GM18867 (cell line): ENCODE measurements at regions not wholly inside any gene's neighbourhood (a gene's known extent, or its start where the extent isn't known, plus 50 kb on each side); places are given as distances from the start of the nearest gene placed in this dataset.

ENCODE experiments used
- ATAC-seq: cut with Tn5 transposase; IDR thresholded peaks from one replicate; pipeline ENCODE4 v1.9.1; 2021; ENCODE audit warnings: mild to moderate bottlenecking, moderate library complexity; ENCODE audit not compliant: unreplicated experiment

DNA sequence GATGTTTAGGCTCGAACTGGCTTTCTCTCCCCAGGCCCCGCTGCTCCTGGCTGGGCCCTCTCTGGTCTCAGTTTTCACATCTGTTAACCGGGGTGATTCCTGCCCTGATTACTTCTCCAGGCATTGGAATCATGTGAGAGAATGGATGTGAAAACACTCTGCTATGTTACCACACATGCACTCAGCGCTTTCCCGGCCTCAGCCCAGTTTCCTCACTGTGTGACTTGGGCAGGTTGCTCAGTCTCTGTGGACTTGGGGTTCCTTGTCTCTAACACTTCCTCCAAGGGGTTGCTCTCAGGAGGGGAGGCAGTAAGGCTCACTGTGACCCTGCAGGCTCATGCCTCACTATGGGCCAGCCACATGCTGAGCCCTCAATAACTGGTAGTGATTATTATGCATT lies 230.4 kb upstream of the HS6ST1 start:
- ATAC-seq = no peak

GRCh38 chr2:128549646-128550260 lies 231.1 kb upstream of the HS6ST1 start:
- ATAC-seq = no peak

- ATAC-seq = no peak
These were observed 231.7 kb upstream of the HS6ST1 start for GRCh38 chr2:128550389-128550788.

DNA sequence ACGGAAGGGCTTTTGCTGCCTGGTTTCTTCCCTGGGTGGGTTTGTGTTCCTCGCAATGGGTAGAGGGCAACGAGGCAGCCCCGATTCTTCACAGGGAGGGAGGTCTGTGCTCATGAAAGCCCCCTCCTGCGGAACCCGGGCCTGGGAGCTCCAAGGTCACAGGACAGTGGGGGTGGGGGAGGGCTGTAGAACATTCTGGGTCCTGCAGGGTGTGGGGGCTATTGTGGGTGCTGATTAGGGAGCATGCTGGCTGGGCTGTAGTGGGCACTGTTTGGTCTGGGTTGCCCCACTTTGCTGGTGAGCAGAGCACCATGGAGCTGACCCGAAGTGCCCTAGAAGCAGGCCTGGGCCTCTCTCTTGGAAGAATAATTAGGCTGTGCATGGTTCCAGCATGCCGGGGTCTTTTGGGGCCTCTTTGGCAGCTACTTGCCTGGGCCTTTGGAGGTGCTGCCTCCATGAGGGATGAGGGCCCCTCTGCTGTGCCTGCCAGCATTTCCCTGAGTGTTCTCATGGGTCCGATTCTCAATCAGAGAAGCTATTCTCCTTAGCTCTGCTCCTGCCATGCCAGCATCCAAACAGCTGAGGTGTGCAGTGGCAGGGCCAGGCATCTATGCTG lies 232.2 kb upstream of the HS6ST1 start:
- no peak for ATAC-seq

DNA sequence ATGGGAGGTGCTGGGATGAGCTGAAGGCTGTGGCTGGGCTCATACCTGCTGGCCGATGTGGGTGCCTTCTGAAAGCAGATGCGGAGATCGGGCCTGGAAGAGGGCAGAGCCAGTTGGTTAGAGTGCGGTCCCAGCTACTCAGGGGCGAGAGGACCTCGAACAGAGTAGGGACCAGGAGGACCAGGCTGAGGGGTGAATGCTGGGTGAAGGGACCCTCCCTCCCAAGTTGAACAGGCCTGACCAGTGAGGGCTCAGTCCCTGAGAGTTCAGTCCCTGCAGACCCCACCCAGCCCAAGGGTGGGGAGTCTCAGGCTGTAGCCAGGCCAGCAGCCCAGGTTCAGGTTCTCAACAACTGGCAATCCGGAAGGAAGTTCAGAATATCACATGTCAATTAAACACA lies 232.8 kb upstream of the HS6ST1 start:
- no peak for ATAC-seq

DNA sequence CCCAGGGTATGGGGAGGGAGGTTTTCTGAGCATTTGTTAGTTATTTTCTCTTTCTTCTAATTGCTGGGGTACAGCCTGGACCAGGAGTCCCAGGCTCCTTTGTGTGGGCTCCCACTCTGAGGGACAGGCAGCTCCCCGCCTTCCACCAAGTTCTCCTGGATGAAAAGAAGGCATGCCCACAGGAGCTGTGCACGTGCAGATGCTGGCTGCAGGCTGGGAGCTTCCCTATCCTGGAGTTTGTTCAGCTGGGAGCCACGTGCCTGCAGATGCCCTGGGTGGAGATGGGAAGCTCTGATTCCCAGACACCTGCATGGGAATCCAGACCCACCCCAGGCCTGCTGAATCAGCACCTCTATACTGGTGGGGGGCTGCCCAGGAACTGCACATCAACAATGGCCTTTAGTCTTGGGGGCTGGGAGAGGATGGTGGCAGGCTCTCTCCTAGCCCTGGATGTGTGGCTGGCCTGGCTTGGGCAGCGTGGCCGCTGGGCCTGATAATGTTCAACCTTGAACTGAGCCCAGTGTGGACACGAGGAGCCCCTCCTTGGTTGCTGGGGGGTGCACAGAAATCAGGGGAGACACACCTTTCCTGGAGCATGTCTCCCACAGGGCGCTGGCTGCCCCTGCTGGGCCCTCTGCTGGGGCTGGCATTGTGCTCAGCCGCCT lies 233.6 kb upstream of the HS6ST1 start:
- ATAC-seq = no peak

DNA sequence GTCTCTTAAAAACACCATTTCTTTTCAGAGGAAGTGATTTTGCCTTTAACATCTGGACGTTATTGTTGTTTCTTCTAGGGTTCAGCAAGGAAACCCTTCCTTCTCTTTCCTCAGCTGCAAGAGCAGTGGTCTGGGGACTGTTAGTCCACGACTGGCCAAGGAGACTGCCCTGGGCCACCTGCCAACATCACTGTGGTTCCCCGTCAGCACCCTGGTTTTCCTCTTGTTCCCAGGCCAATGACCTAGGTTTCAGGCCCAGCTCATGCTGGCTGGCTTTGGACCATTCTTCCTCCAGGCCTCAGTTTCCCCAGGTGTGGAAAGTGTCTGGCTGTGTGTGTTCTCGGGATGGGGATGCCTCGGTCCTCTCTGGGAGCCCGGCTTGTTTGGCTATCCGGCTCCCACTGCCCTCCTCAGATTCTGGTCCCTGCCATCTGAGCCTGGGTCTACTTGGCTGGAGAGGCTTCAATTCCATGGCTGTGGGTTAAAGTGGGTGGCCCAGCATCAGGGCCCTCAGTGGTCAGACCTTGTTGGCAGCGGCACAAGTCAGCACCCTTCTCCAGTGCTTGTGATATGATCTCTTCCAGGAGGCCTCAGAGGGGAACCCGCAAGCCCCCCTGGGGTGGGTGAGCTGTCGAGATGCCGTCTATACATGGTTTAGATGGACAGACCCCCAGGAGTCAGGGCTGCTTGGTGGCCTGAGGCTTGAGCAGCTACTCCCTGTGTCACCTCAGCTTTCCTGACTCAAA lies 234.3 kb upstream of the HS6ST1 start:
- no peak for ATAC-seq

- no peak for ATAC-seq
These were observed 235.6 kb upstream of the HS6ST1 start for GRCh38 chr2:128554151-128554769.

- no peak for ATAC-seq
These were observed 236.8 kb upstream of the HS6ST1 start for GRCh38 chr2:128555433-128555832.

- no peak for ATAC-seq
These were observed 237.4 kb upstream of the HS6ST1 start for GRCh38 chr2:128556089-128556488.

- no peak for ATAC-seq
These were observed 238.0 kb upstream of the HS6ST1 start for GRCh38 chr2:128556633-128557032.

GRCh38 chr2:128557069-128557468 lies 238.4 kb upstream of the HS6ST1 start:
- ATAC-seq = no peak

- no peak for ATAC-seq
These were observed 239.2 kb upstream of the HS6ST1 start for GRCh38 chr2:128557831-128558241.

GRCh38 chr2:128558441-128558840 lies 239.8 kb upstream of the HS6ST1 start:
- ATAC-seq = no peak

GRCh38 chr2:128558895-128559532 lies 240.3 kb upstream of the HS6ST1 start:
- no peak for ATAC-seq

GRCh38 chr2:128559533-128560515 lies 241.2 kb upstream of the HS6ST1 start:
- no peak for ATAC-seq

- ATAC-seq = no peak
These were observed 242.1 kb upstream of the HS6ST1 start for GRCh38 chr2:128560718-128561117.

- no peak for ATAC-seq
These were observed 244.0 kb upstream of the HS6ST1 start for GRCh38 chr2:128562471-128563347.

GRCh38 chr2:128563348-128563687 lies 244.7 kb upstream of the HS6ST1 start:
- no peak for ATAC-seq
